ENCODE measurements at regions not wholly inside any gene's neighbourhood (a gene's known extent, or its start where the extent isn't known, plus 50 kb on each side); places are given as distances from the start of the nearest gene placed in this dataset.

DNA sequence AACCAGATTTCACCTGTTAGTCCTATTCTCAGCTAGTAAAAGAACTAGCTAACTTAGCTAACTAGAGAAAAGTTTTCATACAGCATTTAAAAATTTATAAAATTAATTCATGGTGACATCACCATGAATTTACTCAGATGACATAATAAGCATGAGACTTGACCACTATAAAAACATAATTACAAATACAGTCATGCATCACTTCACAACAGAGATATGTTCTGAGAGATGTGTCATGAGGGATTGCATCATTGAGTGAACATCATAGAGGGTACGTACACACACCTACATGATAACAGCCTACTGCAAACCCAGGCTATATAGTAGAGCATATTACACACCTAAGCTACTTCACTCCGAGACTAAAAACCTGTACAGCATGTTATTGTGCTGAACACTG, 481.3 kb upstream of the CHAC2 start:
- TF ChIP-seq, protein P1, sequence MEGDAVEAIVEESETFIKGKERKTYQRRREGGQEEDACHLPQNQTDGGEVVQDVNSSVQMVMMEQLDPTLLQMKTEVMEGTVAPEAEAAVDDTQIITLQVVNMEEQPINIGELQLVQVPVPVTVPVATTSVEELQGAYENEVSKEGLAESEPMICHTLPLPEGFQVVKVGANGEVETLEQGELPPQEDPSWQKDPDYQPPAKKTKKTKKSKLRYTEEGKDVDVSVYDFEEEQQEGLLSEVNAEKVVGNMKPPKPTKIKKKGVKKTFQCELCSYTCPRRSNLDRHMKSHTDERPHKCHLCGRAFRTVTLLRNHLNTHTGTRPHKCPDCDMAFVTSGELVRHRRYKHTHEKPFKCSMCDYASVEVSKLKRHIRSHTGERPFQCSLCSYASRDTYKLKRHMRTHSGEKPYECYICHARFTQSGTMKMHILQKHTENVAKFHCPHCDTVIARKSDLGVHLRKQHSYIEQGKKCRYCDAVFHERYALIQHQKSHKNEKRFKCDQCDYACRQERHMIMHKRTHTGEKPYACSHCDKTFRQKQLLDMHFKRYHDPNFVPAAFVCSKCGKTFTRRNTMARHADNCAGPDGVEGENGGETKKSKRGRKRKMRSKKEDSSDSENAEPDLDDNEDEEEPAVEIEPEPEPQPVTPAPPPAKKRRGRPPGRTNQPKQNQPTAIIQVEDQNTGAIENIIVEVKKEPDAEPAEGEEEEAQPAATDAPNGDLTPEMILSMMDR (IDR thresholded peaks at IDR 0.05) = no peak
- TF ChIP-seq POLR2A (IDR thresholded peaks at IDR 0.05) = no peak

Data from lower leg skin (tissue), 3 donors.